ENCODE measurements at regions not wholly inside any gene's neighbourhood (a gene's known extent, or its start where the extent isn't known, plus 50 kb on each side); places are given as distances from the start of the nearest gene placed in this dataset.

- TF ChIP-seq CTCF (IDR thresholded peaks at IDR 0.05) (no peak), JUND (IDR thresholded peaks at IDR 0.05) (no peak), POLR2AphosphoS5 (IDR thresholded peaks at IDR 0.05; ENCODE audit: low read depth, low read length) (no peak), EZH2phosphoT487 (IDR thresholded peaks at IDR 0.05; ENCODE audit: borderline replicate concordance, low read depth) (no peak), YY1 (IDR thresholded peaks at IDR 0.05; ENCODE audit: low read depth) (no peak), ELF1 (IDR thresholded peaks at IDR 0.05) (no peak), ZBTB33 (IDR thresholded peaks at IDR 0.05; ENCODE audit: borderline replicate concordance, low read depth) (no peak), CHD2 (IDR thresholded peaks at IDR 0.05; ENCODE audit: low read length, partially characterized antibody) (no peak), NFIC (IDR thresholded peaks at IDR 0.05; ENCODE audit: borderline replicate concordance) (no peak), USF1 (IDR thresholded peaks at IDR 0.05; ENCODE audit: borderline replicate concordance, low read depth) (no peak), MXI1 (IDR thresholded peaks at IDR 0.05; ENCODE audit: low read depth, low read length) (no peak), SMC3 (IDR thresholded peaks at IDR 0.05; ENCODE audit: low read depth, low read length) (no peak), EP300 (IDR thresholded peaks at IDR 0.05; ENCODE audit: borderline replicate concordance in 1 of 2, low read depth in 1 of 2, low read length in 1 of 2) (no peak)
Measured at GRCh38 chr2:111708476-111709180, 175.4 kb downstream of the ANAPC1 start.
